Type B pancreatic cell (in vitro differentiated cells): ENCODE measurements at regions not wholly inside any gene's neighbourhood (a gene's known extent, or its start where the extent isn't known, plus 50 kb on each side); places are given as distances from the start of the nearest gene placed in this dataset.

ENCODE experiments used
- DNase-seq: peaks from one replicate; pipeline ENCODE4 v3.0.0; 2021; ENCODE audit warnings: mixed read lengths; ENCODE audit not compliant: unreplicated experiment; ENCODE audit errors: extremely low spot score
- H3K27ac Mint-ChIP-seq: 2 replicates; pipeline ENCODE4 v1.8.0; 2021; ENCODE audit warnings: mild to moderate bottlenecking, mixed read lengths
- H3K27me3 Mint-ChIP-seq: 2 replicates; pipeline ENCODE4 v1.8.0; 2021; ENCODE audit warnings: mixed read lengths
- H3K36me3 Mint-ChIP-seq: 2 replicates; pipeline ENCODE4 v1.8.0; 2021; ENCODE audit warnings: mixed read lengths
- H3K4me1 Mint-ChIP-seq: one replicate; pipeline ENCODE4 v1.8.0; 2021; ENCODE audit warnings: mixed read lengths; ENCODE audit not compliant: unreplicated experiment
- H3K4me3 Mint-ChIP-seq: 2 replicates; pipeline ENCODE4 v1.8.0; 2021; ENCODE audit warnings: mild to moderate bottlenecking, mixed read lengths
- H3K9me3 Mint-ChIP-seq: 2 replicates; pipeline ENCODE4 v1.8.0; 2021; ENCODE audit warnings: mixed read lengths
- CTCF ChIP-seq: fragments of 200-600 bp; sonication (generic); conservative IDR thresholded peaks from 2 replicates; pipeline ENCODE4 v1.5.0; 2021; ENCODE audit warnings: antibody characterized with exemption, mild to moderate bottlenecking

DNA sequence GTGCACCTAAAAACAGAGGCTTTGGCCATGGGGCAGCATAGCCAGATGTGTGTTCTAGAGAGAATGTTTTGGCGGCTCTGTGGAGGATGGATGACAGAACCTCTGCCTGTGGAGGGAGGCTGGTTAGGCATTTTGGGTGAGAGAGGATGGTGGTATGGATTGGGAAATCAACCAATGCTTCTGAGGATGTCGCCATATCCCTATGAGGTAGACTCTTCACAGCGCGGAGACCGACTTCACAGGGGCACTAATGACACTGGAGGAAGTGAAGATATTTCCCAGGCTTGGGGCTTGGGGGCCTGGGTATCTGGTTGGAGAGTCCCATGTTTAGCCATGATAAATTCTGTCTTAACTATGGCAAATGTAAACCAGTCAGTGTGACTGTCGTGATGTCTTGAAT, 140.6 kb upstream of the KLF4 start:
- Mint-ChIP-seq H3K4me1 (peaks cover 31% of the 10 kb centered on the region), H3K9me3 (no peaks in the 10 kb centered on the region), H3K4me3 (no peak overlapping the region), H3K27ac (no peak overlapping the region), H3K27me3 (peaks cover 15% of the 10 kb centered on the region), H3K36me3 (no peaks in the 10 kb centered on the region)
- DNase-seq: no peak
- no peak for TF ChIP-seq CTCF

DNA sequence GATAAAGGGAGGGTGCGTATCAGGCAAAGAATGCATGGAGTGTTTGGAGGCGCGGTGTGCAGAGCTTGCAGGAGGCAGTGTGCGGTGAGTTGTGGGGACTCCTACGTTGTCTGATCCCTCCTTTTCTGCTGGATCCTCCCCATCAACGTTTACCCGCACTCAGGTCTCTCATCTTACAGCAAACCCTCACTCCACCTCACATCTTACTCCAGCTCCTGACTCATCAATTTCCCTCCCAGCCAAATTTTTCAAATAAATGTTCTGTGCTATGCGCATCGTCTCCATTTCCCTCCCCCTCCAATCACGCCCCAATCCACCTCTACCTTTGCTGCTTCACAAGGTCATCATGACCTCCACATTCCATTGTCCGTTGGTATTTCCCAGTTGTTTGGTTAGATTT, 138.9 kb upstream of the KLF4 start:
- Mint-ChIP-seq H3K36me3 (no peaks in the 10 kb centered on the region), H3K9me3 (no peaks in the 10 kb centered on the region), H3K4me1 (peaks cover 30% of the 10 kb centered on the region), H3K27ac (peak overlapping the region; percentile 26), H3K27me3 (peaks cover 12% of the 10 kb centered on the region), H3K4me3 (no peak overlapping the region)
- no peak for DNase-seq
- TF ChIP-seq CTCF: no peak

- no peaks in the 10 kb centered on the region for H3K9me3 Mint-ChIP-seq
- H3K27me3 Mint-ChIP-seq: peaks cover 10% of the 10 kb centered on the region
- no peaks in the 10 kb centered on the region for H3K36me3 Mint-ChIP-seq
- TF ChIP-seq CTCF: no peak
- no peak overlapping the region for H3K4me3 Mint-ChIP-seq
- H3K27ac Mint-ChIP-seq: peak overlapping the region; percentile 26
- no peak for DNase-seq
- peaks cover 27% of the 10 kb centered on the region for H3K4me1 Mint-ChIP-seq
Observed at GRCh38 chr9:107627781-107628180, 138.2 kb upstream of the KLF4 start.

DNA sequence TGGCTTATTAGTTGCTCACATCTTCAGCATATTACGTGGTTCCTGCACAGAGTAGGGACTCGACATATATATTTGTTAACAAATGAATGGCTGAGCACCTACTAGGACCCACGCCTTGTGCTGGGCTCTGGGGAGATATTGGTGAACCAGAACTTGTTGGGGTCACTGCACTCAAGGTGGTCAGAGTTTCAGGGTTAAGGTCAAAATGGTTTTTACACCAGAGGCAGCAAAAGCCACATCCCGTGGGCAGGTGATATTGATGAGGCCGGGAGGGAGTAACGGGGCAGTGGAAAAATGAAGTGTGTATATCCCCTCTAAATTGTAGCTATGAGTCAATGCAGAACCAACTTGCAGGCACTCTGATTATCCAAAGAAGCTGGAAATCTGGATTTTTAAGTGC, 136.5 kb upstream of the KLF4 start:
- Mint-ChIP-seq H3K4me3 (no peak overlapping the region), H3K27ac (no peak overlapping the region), H3K27me3 (peaks cover 11% of the 10 kb centered on the region), H3K36me3 (no peaks in the 10 kb centered on the region), H3K9me3 (no peaks in the 10 kb centered on the region), H3K4me1 (peaks cover 30% of the 10 kb centered on the region)
- no peak for TF ChIP-seq CTCF
- DNase-seq: no peak

- TF ChIP-seq CTCF: no peak
- peaks cover 14% of the 10 kb centered on the region for H3K27me3 Mint-ChIP-seq
- peaks cover 34% of the 10 kb centered on the region for H3K4me1 Mint-ChIP-seq
- no peaks in the 10 kb centered on the region for H3K36me3 Mint-ChIP-seq
- no peak for DNase-seq
- no peaks in the 10 kb centered on the region for H3K9me3 Mint-ChIP-seq
- no peak overlapping the region for H3K27ac Mint-ChIP-seq
- H3K4me3 Mint-ChIP-seq: no peak overlapping the region
Observed at GRCh38 chr9:107625383-107625984, 135.9 kb upstream of the KLF4 start.
